ENCODE measurements at regions not wholly inside any gene's neighbourhood (a gene's known extent, or its start where the extent isn't known, plus 50 kb on each side); places are given as distances from the start of the nearest gene placed in this dataset.

- Mint-ChIP-seq H3K4me1 (no peaks in the 10 kb centered on the region), H3K4me3 (no peak overlapping the region), H3K27ac (no peak overlapping the region), H3K27me3 (ENCODE audit: insufficient read depth, low read depth) (no peaks in the 10 kb centered on the region), H3K36me3 (no peaks in the 10 kb centered on the region), H3K9me3 (no peaks in the 10 kb centered on the region)
- H4K20me1 ChIP-seq (ENCODE audit: low read depth) = no peaks in the 10 kb centered on the region
- H3K4me1 ChIP-seq = no peaks in the 10 kb centered on the region
- H3K36me3 ChIP-seq = no peaks in the 10 kb centered on the region
- no peak overlapping the region for H3K4me2 ChIP-seq
- H3K27me3 ChIP-seq = no peaks in the 10 kb centered on the region
- H3K27ac ChIP-seq = no peak overlapping the region
- no peak overlapping the region for H3K9ac ChIP-seq
- no peak overlapping the region for H3K4me3 ChIP-seq
- no peaks in the 10 kb centered on the region for H3K79me2 ChIP-seq (ENCODE audit: low read depth)
- H3K9me3 ChIP-seq (ENCODE audit: low read depth) = no peaks in the 10 kb centered on the region
- no peak for TF ChIP-seq EZH2phosphoT487 (IDR thresholded peaks at IDR 0.05)
- TF ChIP-seq CTCF (IDR thresholded peaks at IDR 0.05) = no peak
- TF ChIP-seq EZH2 (IDR thresholded peaks at IDR 0.05) = no peak
- no peak overlapping the region for H2AFZ ChIP-seq (replicated peaks)
- no peaks in the 10 kb centered on the region for H3F3A ChIP-seq (ENCODE audit: low read depth)
- no peak for DNase-seq (ENCODE audit: low spot score)
These were observed 530.8 kb downstream of the MFSD1 start for GRCh38 chr3:159332535-159333099.

DNA sequence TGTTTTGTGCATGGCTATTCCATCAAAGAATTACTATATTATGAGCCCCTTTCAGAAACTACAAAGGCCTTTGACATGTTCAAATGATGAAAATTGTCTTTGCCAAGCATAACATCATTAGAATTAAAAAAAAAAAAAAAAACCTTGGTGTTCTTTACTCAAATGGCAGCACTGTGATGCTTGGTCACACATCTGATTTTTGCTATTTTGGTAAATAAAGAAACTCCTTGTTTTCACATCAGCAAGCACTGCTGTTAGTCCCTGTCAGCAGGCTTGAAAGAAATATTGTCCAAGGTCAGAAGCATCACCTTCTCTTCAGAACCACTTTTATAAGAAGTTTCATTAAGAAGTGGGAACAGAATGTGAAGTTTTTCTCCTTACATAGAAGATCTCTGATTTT, 537.3 kb downstream of the MFSD1 start:
- TF ChIP-seq CTCF (IDR thresholded peaks at IDR 0.05) = no peak
- TF ChIP-seq EZH2 (IDR thresholded peaks at IDR 0.05) = no peak
- no peak for TF ChIP-seq EZH2phosphoT487 (IDR thresholded peaks at IDR 0.05)

GRCh38 chr3:159340877-159341500, 539.1 kb downstream of the MFSD1 start:
- no peak overlapping the region for H3K9ac ChIP-seq
- no peak overlapping the region for H3K4me3 ChIP-seq
- no peaks in the 10 kb centered on the region for H3K79me2 ChIP-seq (ENCODE audit: low read depth)
- no peaks in the 10 kb centered on the region for H3K36me3 Mint-ChIP-seq
- H3K27me3 ChIP-seq = no peaks in the 10 kb centered on the region
- H3K27ac ChIP-seq = no peak overlapping the region
- H3K4me2 ChIP-seq = no peak overlapping the region
- H3K4me1 Mint-ChIP-seq = no peaks in the 10 kb centered on the region
- no peaks in the 10 kb centered on the region for H4K20me1 ChIP-seq (ENCODE audit: low read depth)
- no peaks in the 10 kb centered on the region for H3K4me1 ChIP-seq
- H3K27me3 Mint-ChIP-seq (ENCODE audit: insufficient read depth, low read depth) = peaks cover 2% of the 10 kb centered on the region
- H3K9me3 ChIP-seq (ENCODE audit: low read depth) = no peaks in the 10 kb centered on the region
- TF ChIP-seq EZH2 (IDR thresholded peaks at IDR 0.05) = no peak
- no peak for TF ChIP-seq CTCF (IDR thresholded peaks at IDR 0.05)
- TF ChIP-seq EZH2phosphoT487 (IDR thresholded peaks at IDR 0.05) = no peak
- no peak for DNase-seq (ENCODE audit: low spot score)
- H3K27ac Mint-ChIP-seq = no peak overlapping the region
- H2AFZ ChIP-seq (replicated peaks) = no peak overlapping the region
- no peaks in the 10 kb centered on the region for H3F3A ChIP-seq (ENCODE audit: low read depth)
- H3K36me3 ChIP-seq = no peaks in the 10 kb centered on the region
- peaks cover 6% of the 10 kb centered on the region for H3K9me3 Mint-ChIP-seq
- no peak overlapping the region for H3K4me3 Mint-ChIP-seq

More for the DNA sequence above, 537.3 kb downstream of the MFSD1 start:
- H3K9ac ChIP-seq = no peak overlapping the region
- H3K4me3 Mint-ChIP-seq = no peak overlapping the region
- H3K27me3 ChIP-seq = no peaks in the 10 kb centered on the region
- H3K9me3 Mint-ChIP-seq = peaks cover 6% of the 10 kb centered on the region
- no peaks in the 10 kb centered on the region for H3K4me1 Mint-ChIP-seq
- H3K36me3 Mint-ChIP-seq = no peaks in the 10 kb centered on the region
- H3F3A ChIP-seq (ENCODE audit: low read depth) = no peaks in the 10 kb centered on the region
- H3K36me3 ChIP-seq = no peaks in the 10 kb centered on the region
- no peak overlapping the region for H3K4me2 ChIP-seq
- H3K79me2 ChIP-seq (ENCODE audit: low read depth) = no peaks in the 10 kb centered on the region
- no peaks in the 10 kb centered on the region for H4K20me1 ChIP-seq (ENCODE audit: low read depth)
- no peak overlapping the region for H2AFZ ChIP-seq (replicated peaks)
- H3K4me3 ChIP-seq = no peak overlapping the region
- H3K27ac ChIP-seq = no peak overlapping the region
- DNase-seq (ENCODE audit: low spot score) = no peak
- H3K27ac Mint-ChIP-seq = no peak overlapping the region
- no peaks in the 10 kb centered on the region for H3K9me3 ChIP-seq (ENCODE audit: low read depth)
- no peaks in the 10 kb centered on the region for H3K4me1 ChIP-seq
- peaks cover 2% of the 10 kb centered on the region for H3K27me3 Mint-ChIP-seq (ENCODE audit: insufficient read depth, low read depth)
